Brain microvascular endothelial cell (primary cell): ENCODE measurements at regions not wholly inside any gene's neighbourhood (a gene's known extent, or its start where the extent isn't known, plus 50 kb on each side); places are given as distances from the start of the nearest gene placed in this dataset.
"Not testable (repeated sequence)": the region's sequence is repeated elsewhere in the genome, so short reads cannot be mapped to it uniquely, and the experiment has no call there.

ENCODE experiments used
- DNase-seq: peaks from one replicate; pipeline ENCODE4 v3.0.0-alpha.2; 2020
- H3K27ac ChIP-seq: fragments of 250-450 bp; sonication (Bioruptor Pico); 2 replicates; pipeline ENCODE4 v1.5.1; 2020; ENCODE audit warnings: mild to moderate bottlenecking, moderate library complexity
- H3K27me3 ChIP-seq: fragments of 250-450 bp; sonication (Bioruptor Pico); replicated peaks from 2 replicates; pipeline ENCODE4 v1.5.1; 2020; ENCODE audit warnings: mild to moderate bottlenecking
- H3K36me3 ChIP-seq: fragments of 250-450 bp; sonication (Bioruptor Pico); replicated peaks from 2 replicates; pipeline ENCODE4 v1.5.1; 2020; ENCODE audit warnings: mild to moderate bottlenecking
- H3K4me3 ChIP-seq: 2 replicates; pipeline ENCODE4 v1.5.1; 2011; ENCODE audit warnings: low read depth, mild to moderate bottlenecking, control low read depth, low read length, moderate library complexity
- CTCF ChIP-seq: IDR thresholded peaks from 2 replicates; pipeline ENCODE4 v1.5.1; 2011; ENCODE audit warnings: low read depth, mild to moderate bottlenecking, moderate library complexity, low read length, control low read depth, inconsistent platforms; ENCODE audit errors: missing control alignments
- in situ Hi-C: cut with HindIII; loops from 2 replicates; pipeline ENCODE4 v1.10.0; 2017; ENCODE audit warnings: low sequenced_read_pairs, low pct_ligation_motif_present

- Histone ChIP-seq H3K27me3 (no peaks in the 10 kb centered on the region), H3K4me3 (no peak overlapping the region), H3K36me3 (no peaks in the 10 kb centered on the region), H3K27ac (no peak overlapping the region)
- in situ Hi-C loops, result no loop called here
- peak; percentile 27 for DNase-seq
- peak; percentile 56 for TF ChIP-seq CTCF
Observed at GRCh38 chr11:22539821-22540256, 85.8 kb downstream of the FANCF start.

- no peaks in the 10 kb centered on the region for H3K36me3 ChIP-seq
- no peak for DNase-seq
- no peak for TF ChIP-seq CTCF
- no peaks in the 10 kb centered on the region for H3K27me3 ChIP-seq
- no peak overlapping the region for H3K4me3 ChIP-seq
- no peak overlapping the region for H3K27ac ChIP-seq
- in situ Hi-C loops, result no loop called here
Observed at GRCh38 chr11:22536071-22536470, 89.6 kb downstream of the FANCF start.

GRCh38 chr11:22528612-22529429 lies 96.8 kb downstream of the FANCF start:
- H3K27me3 ChIP-seq, H3K27ac ChIP-seq, H3K4me3 ChIP-seq, DNase-seq, H3K36me3 ChIP-seq, in situ Hi-C loops: not testable (repeated sequence)

- TF ChIP-seq CTCF, result no peak
- Histone ChIP-seq H3K27me3 (no peaks in the 10 kb centered on the region), H3K4me3 (no peak overlapping the region), H3K27ac (no peak overlapping the region), H3K36me3 (no peaks in the 10 kb centered on the region)
- in situ Hi-C loops, result no loop called here
- DNase-seq, result no peak
Observed at GRCh38 chr11:22522225-22522624, 103.4 kb downstream of the FANCF start.

- H3K36me3 ChIP-seq, result no peaks in the 10 kb centered on the region
- no peak for TF ChIP-seq CTCF
- no peak overlapping the region for H3K27ac ChIP-seq
- no peaks in the 10 kb centered on the region for H3K27me3 ChIP-seq
- in situ Hi-C loops, result no loop called here
- peak; percentile 79 for DNase-seq
- H3K4me3 ChIP-seq, result no peak overlapping the region
Observed at GRCh38 chr11:22521226-22521625, 104.4 kb downstream of the FANCF start.

- no peak overlapping the region for H3K4me3 ChIP-seq
- DNase-seq, result no peak
- in situ Hi-C loops, result no loop called here
- TF ChIP-seq CTCF, result no peak
- H3K27me3 ChIP-seq, result no peaks in the 10 kb centered on the region
- no peaks in the 10 kb centered on the region for H3K36me3 ChIP-seq
- H3K27ac ChIP-seq, result no peak overlapping the region
Observed at GRCh38 chr11:22520521-22520920, 105.1 kb downstream of the FANCF start.

GRCh38 chr11:22518344-22518743 lies 107.3 kb downstream of the FANCF start:
- H3K27ac ChIP-seq, H3K4me3 ChIP-seq, DNase-seq, H3K27me3 ChIP-seq, H3K36me3 ChIP-seq, in situ Hi-C loops: not testable (repeated sequence)
